WTC11 (cell line): ENCODE measurements at regions not wholly inside any gene's neighbourhood (a gene's known extent, or its start where the extent isn't known, plus 50 kb on each side); places are given as distances from the start of the nearest gene placed in this dataset.

Experiments
- ATAC-seq: fragments of 200-7000 bp; cut with Tn5 transposase; 2 replicates; pipeline ENCODE4 v1.10.0; 2021; ENCODE audit warnings: mild to moderate bottlenecking, moderate library complexity
- CTCF ChIA-PET: fragments of 300-600 bp; sonication (Branson Sonifier 250); formaldehyde crosslinking; loops from one replicate; lab custom pipeline; 2021; ENCODE audit warnings: antibody characterized with exemption; lab: Charles Lee
- POLR2A ChIA-PET: fragments of 350-600 bp; sonication (Branson Sonifier 250); formaldehyde crosslinking; loops from one replicate; lab custom pipeline; 2021; ENCODE audit warnings: antibody characterized with exemption; lab: Charles Lee
- DNase-seq: peaks from one replicate; pipeline ENCODE4 v3.0.0; 2021; ENCODE audit warnings: low spot score
- H3K27ac Mint-ChIP-seq: 2 replicates; pipeline ENCODE4 v1.8.0; 2021; ENCODE audit warnings: mixed read lengths
- H3K27me3 Mint-ChIP-seq: 2 replicates; pipeline ENCODE4 v1.8.0; 2021; ENCODE audit warnings: low read depth, mild to moderate bottlenecking, moderate library complexity, mixed read lengths
- H3K36me3 Mint-ChIP-seq: 2 replicates; pipeline ENCODE4 v1.8.0; 2021; ENCODE audit warnings: mixed read lengths
- H3K4me1 Mint-ChIP-seq: 2 replicates; pipeline ENCODE4 v1.8.0; 2022; ENCODE audit warnings: mixed read lengths
- H3K4me3 Mint-ChIP-seq: 2 replicates; pipeline ENCODE4 v1.8.0; 2021; ENCODE audit warnings: mild to moderate bottlenecking, moderate library complexity, mixed read lengths
- H3K9me3 Mint-ChIP-seq: 2 replicates; pipeline ENCODE4 v1.8.0; 2021; ENCODE audit warnings: mixed read lengths
- ARID4B ChIP-seq: sonication (generic); formaldehyde crosslinking; IDR thresholded peaks from 2 replicates; pipeline ENCODE4 v1.8.0; 2023; ENCODE audit warnings: missing genetic modification reagents, mild to moderate bottlenecking, borderline replicate concordance
- ATF3 ChIP-seq: sonication (generic); formaldehyde crosslinking; conservative IDR thresholded peaks from 2 replicates; pipeline ENCODE4 v1.8.1; 2022; ENCODE audit warnings: mild to moderate bottlenecking, missing genetic modification reagents
- E2F1 ChIP-seq: sonication (generic); formaldehyde crosslinking; IDR thresholded peaks from 2 replicates; pipeline ENCODE4 v1.8.0; 2022; ENCODE audit warnings: mild to moderate bottlenecking, missing genetic modification reagents
- ETV6 ChIP-seq: sonication (generic); formaldehyde crosslinking; IDR thresholded peaks from 2 replicates; pipeline ENCODE4 v1.8.1; 2022; ENCODE audit warnings: mild to moderate bottlenecking, missing genetic modification reagents
- FOXJ3 ChIP-seq: sonication (generic); formaldehyde crosslinking; IDR thresholded peaks from 2 replicates; pipeline ENCODE4 v1.9.0; 2021; ENCODE audit warnings: missing genetic modification reagents, mild to moderate bottlenecking, borderline replicate concordance
- FOXK1 ChIP-seq: sonication (generic); formaldehyde crosslinking; IDR thresholded peaks from 2 replicates; pipeline ENCODE4 v1.8.0; 2022; ENCODE audit warnings: mild to moderate bottlenecking, moderate library complexity, missing genetic modification reagents
- FOXP1 ChIP-seq: sonication (generic); formaldehyde crosslinking; IDR thresholded peaks from 2 replicates; pipeline ENCODE4 v1.8.0; 2022; ENCODE audit warnings: missing genetic modification reagents, mild to moderate bottlenecking, moderate library complexity, borderline replicate concordance
- FOXP4 ChIP-seq: sonication (generic); formaldehyde crosslinking; IDR thresholded peaks from 2 replicates; pipeline ENCODE4 v1.8.0; 2022; ENCODE audit warnings: mild to moderate bottlenecking, missing genetic modification reagents
- HMGXB4 ChIP-seq: sonication (generic); formaldehyde crosslinking; IDR thresholded peaks from 2 replicates; pipeline ENCODE4 v1.8.1; 2023; ENCODE audit warnings: mild to moderate bottlenecking, moderate library complexity, missing genetic modification reagents
- IRF2 ChIP-seq: sonication (generic); formaldehyde crosslinking; IDR thresholded peaks from 2 replicates; pipeline ENCODE4 v1.8.0; 2022; ENCODE audit warnings: low read depth, missing genetic modification reagents, borderline replicate concordance
- JAZF1 ChIP-seq: fragments of 250-450 bp; sonication (Bioruptor Pico); IDR thresholded peaks from 2 replicates; pipeline ENCODE4 v1.9.0; 2021; ENCODE audit warnings: moderate library complexity, mild to moderate bottlenecking, inconsistent platforms
- NFE2L1 ChIP-seq: sonication (generic); formaldehyde crosslinking; IDR thresholded peaks from 2 replicates; pipeline ENCODE4 v1.8.1; 2023; ENCODE audit warnings: missing genetic modification reagents
- PRRX2 ChIP-seq: fragments of 250-450 bp; sonication (Bioruptor Pico); IDR thresholded peaks from 2 replicates; pipeline ENCODE4 v1.8.0; 2021; ENCODE audit warnings: mild to moderate bottlenecking
- SMAD4 ChIP-seq: sonication (generic); formaldehyde crosslinking; IDR thresholded peaks from 2 replicates; pipeline ENCODE4 v1.8.0; 2022; ENCODE audit warnings: mild to moderate bottlenecking, missing genetic modification reagents
- SP1 ChIP-seq: sonication (generic); formaldehyde crosslinking; conservative IDR thresholded peaks from 2 replicates; pipeline ENCODE4 v1.8.1; 2022; ENCODE audit warnings: missing genetic modification reagents
- TEAD1 ChIP-seq: sonication (generic); formaldehyde crosslinking; IDR thresholded peaks from 2 replicates; pipeline ENCODE4 v1.8.0; 2022; ENCODE audit warnings: mild to moderate bottlenecking, missing genetic modification reagents
- ZNF263 ChIP-seq: sonication (generic); formaldehyde crosslinking; IDR thresholded peaks from 2 replicates; pipeline ENCODE4 v1.8.1; 2022; ENCODE audit warnings: low read depth, mild to moderate bottlenecking, moderate library complexity, missing genetic modification reagents
- ZNF281 ChIP-seq: sonication (generic); formaldehyde crosslinking; IDR thresholded peaks from 2 replicates; pipeline ENCODE4 v1.8.0; 2023; ENCODE audit warnings: mild to moderate bottlenecking, missing genetic modification reagents
- ZNF317 ChIP-seq: sonication (generic); formaldehyde crosslinking; IDR thresholded peaks from 2 replicates; pipeline ENCODE4 v1.8.1; 2023; ENCODE audit warnings: low read depth, mild to moderate bottlenecking, moderate library complexity, missing genetic modification reagents, borderline replicate concordance
- ZNF423 ChIP-seq: fragments of 250-450 bp; sonication (Bioruptor Pico); IDR thresholded peaks from 2 replicates; pipeline ENCODE4 v2.1.2; 2022; ENCODE audit warnings: mild to moderate bottlenecking, moderate library complexity

- H3K27me3 Mint-ChIP-seq = peaks cover 3% of the 10 kb centered on the region; the same call in 1 of the 2 replicates
- H3K4me1 Mint-ChIP-seq = no peaks in the 10 kb centered on the region
- POLR2A ChIA-PET = no interaction called here
- ATAC-seq (no peak), DNase-seq (no peak)
- no peak overlapping the region for H3K4me3 Mint-ChIP-seq
- no peak for TF ChIP-seq ZNF423 (CRISPR knock-in tag)
- no peak for TF ChIP-seq FOXK1 (CRISPR knock-in tag)
- TF ChIP-seq ETV6 (CRISPR knock-in tag) = no peak
- no peak for TF ChIP-seq ATF3 (CRISPR knock-in tag)
- no peak for TF ChIP-seq ZNF263 (CRISPR knock-in tag)
- TF ChIP-seq JAZF1 (CRISPR knock-in tag) = no peak
- no peak for TF ChIP-seq FOXP4 (CRISPR knock-in tag)
- no peak for TF ChIP-seq SP1 (CRISPR knock-in tag)
- no peak for TF ChIP-seq ZNF281
- no peak for TF ChIP-seq TEAD1 (CRISPR knock-in tag)
- TF ChIP-seq FOXJ3 (CRISPR knock-in tag) = no peak
- TF ChIP-seq IRF2 = no peak
- CTCF ChIA-PET = interaction anchor here (1.2 kb wide), 1 partner anchor 14 kb away, joined by 3 read pairs; no protein-coding TSS in a partner anchor
- H3K36me3 Mint-ChIP-seq = peaks cover 21% of the 10 kb centered on the region
- no peak overlapping the region for H3K27ac Mint-ChIP-seq
- H3K9me3 Mint-ChIP-seq = peaks cover 27% of the 10 kb centered on the region
These were observed 498.7 kb upstream of the ACVR2A start for GRCh38 chr2:147346142-147346541.

- Mint-ChIP-seq H3K4me3 (no peak overlapping the region), H3K27ac (no peak overlapping the region), H3K36me3 (peaks cover 21% of the 10 kb centered on the region), H3K9me3 (peaks cover 27% of the 10 kb centered on the region), H3K4me1 (no peaks in the 10 kb centered on the region), H3K27me3 (peaks cover 3% of the 10 kb centered on the region; the same call in 1 of the 2 replicates)
- ChIA-PET POLR2A (no interaction called here), CTCF (no interaction called here)
- DNase-seq = no peak
- TF ChIP-seq NFE2L1 (CRISPR knock-in tag) (no peak), SP1 (CRISPR knock-in tag) (no peak)
- ATAC-seq = no peak
These were observed 499.6 kb upstream of the ACVR2A start for GRCh38 chr2:147345246-147345645.

GRCh38 chr2:147342329-147342728 is 502.5 kb upstream of the ACVR2A start:
- DNase-seq = no peak
- H3K27me3 Mint-ChIP-seq = peaks cover 3% of the 10 kb centered on the region; the same call in 1 of the 2 replicates
- peaks cover 2% of the 10 kb centered on the region; the same call in 1 of the 2 replicates for H3K4me1 Mint-ChIP-seq
- H3K36me3 Mint-ChIP-seq = peaks cover 21% of the 10 kb centered on the region
- POLR2A ChIA-PET = no interaction called here
- H3K4me3 Mint-ChIP-seq = no peak overlapping the region
- CTCF ChIA-PET = no interaction called here
- ATAC-seq = no peak
- peaks cover 27% of the 10 kb centered on the region for H3K9me3 Mint-ChIP-seq
- H3K27ac Mint-ChIP-seq = no peak overlapping the region
- TF ChIP-seq ZNF317 (CRISPR knock-in tag) = no peak
- no peak for TF ChIP-seq TEAD1 (CRISPR knock-in tag)
- no peak for TF ChIP-seq PRRX2 (CRISPR knock-in tag)
- no peak for TF ChIP-seq IRF2
- TF ChIP-seq SMAD4 (CRISPR knock-in tag) = no peak
- no peak for TF ChIP-seq E2F1
- TF ChIP-seq HMGXB4 (CRISPR knock-in tag) = no peak
- TF ChIP-seq ARID4B (CRISPR knock-in tag) = no peak
- TF ChIP-seq FOXP1 (CRISPR knock-in tag) = no peak
